ENCODE measurements at regions not wholly inside any gene's neighbourhood (a gene's known extent, or its start where the extent isn't known, plus 50 kb on each side); places are given as distances from the start of the nearest gene placed in this dataset.

GRCh38 chr13:44031555-44031954, 151.9 kb downstream of the LACC1 start:
- TF ChIP-seq POLR2A (IDR thresholded peaks at IDR 0.05; ENCODE audit: control extremely low read depth in 1 of 2, low read depth in 2 of 2, low read length in 2 of 2) (no peak), EP300 (IDR thresholded peaks at IDR 0.05; ENCODE audit: borderline replicate concordance in 1 of 2, low read depth in 2 of 2, low read length in 2 of 2) (no peak), SRF (IDR thresholded peaks at IDR 0.05; ENCODE audit: low read depth, low read length) (no peak), EZH2 (IDR thresholded peaks at IDR 0.05; ENCODE audit: low read depth, low read length, severe bottlenecking) (no peak), YY1 (IDR thresholded peaks at IDR 0.05; ENCODE audit: low read depth, low read length) (no peak), RNF2 (IDR thresholded peaks at IDR 0.05; ENCODE audit: borderline replicate concordance, low read depth, low read length, missing control alignments, poor library complexity, severe bottlenecking) (no peak), BRCA1 (IDR thresholded peaks at IDR 0.05; ENCODE audit: low read depth, low read length) (no peak), GABPA (IDR thresholded peaks at IDR 0.05; ENCODE audit: borderline replicate concordance, insufficient read depth, low read length) (no peak)
- TF ChIP-seq, protein P1, sequence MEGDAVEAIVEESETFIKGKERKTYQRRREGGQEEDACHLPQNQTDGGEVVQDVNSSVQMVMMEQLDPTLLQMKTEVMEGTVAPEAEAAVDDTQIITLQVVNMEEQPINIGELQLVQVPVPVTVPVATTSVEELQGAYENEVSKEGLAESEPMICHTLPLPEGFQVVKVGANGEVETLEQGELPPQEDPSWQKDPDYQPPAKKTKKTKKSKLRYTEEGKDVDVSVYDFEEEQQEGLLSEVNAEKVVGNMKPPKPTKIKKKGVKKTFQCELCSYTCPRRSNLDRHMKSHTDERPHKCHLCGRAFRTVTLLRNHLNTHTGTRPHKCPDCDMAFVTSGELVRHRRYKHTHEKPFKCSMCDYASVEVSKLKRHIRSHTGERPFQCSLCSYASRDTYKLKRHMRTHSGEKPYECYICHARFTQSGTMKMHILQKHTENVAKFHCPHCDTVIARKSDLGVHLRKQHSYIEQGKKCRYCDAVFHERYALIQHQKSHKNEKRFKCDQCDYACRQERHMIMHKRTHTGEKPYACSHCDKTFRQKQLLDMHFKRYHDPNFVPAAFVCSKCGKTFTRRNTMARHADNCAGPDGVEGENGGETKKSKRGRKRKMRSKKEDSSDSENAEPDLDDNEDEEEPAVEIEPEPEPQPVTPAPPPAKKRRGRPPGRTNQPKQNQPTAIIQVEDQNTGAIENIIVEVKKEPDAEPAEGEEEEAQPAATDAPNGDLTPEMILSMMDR (IDR thresholded peaks at IDR 0.05; ENCODE audit: control extremely low read depth in 1 of 3, insufficient read depth in 1 of 3, low read depth in 1 of 3, low read length in 3 of 3): peak; percentile 9 to 25 (median 19); a peak in 3 of 4 replicates
